SK-MEL-5 (cell line): ENCODE measurements at regions not wholly inside any gene's neighbourhood (a gene's known extent, or its start where the extent isn't known, plus 50 kb on each side); places are given as distances from the start of the nearest gene placed in this dataset.
A peak's percentile ranks its signal among the peaks of the same experiment; 100 is the strongest.
"Not testable (repeated sequence)": the region's sequence is repeated elsewhere in the genome, so short reads cannot be mapped to it uniquely, and the experiment has no call there.

Source experiments
- DNase-seq: peaks from one replicate; pipeline ENCODE4 v3.0.0-alpha.2; 2016; ENCODE audit warnings: low read depth, low spot score
- in situ Hi-C: cut with HindIII; loops from 2 replicates; pipeline ENCODE4 v1.10.0; 2016; ENCODE audit warnings: low sequenced_read_pairs, high pct_unique_total_duplicates, low pct_unique_long_range_greater_than_20kb

GRCh38 chr17:52686140-52686539 lies 527.6 kb upstream of the CA10 start:
- in situ Hi-C loops = no loop called here

GRCh38 chr17:52681480-52681879 lies 523.0 kb upstream of the CA10 start:
- no peak for DNase-seq
- in situ Hi-C loops = no loop called here

More at GRCh38 chr17:52686140-52686539, 527.6 kb upstream of the CA10 start:
- no peak for DNase-seq

- no peak for DNase-seq
- in situ Hi-C loops = no loop called here
These were observed 519.7 kb upstream of the CA10 start for GRCh38 chr17:52678211-52678610.

GRCh38 chr17:52674686-52675085 lies 516.2 kb upstream of the CA10 start:
- in situ Hi-C loops = no loop called here
- no peak for DNase-seq

GRCh38 chr17:52673791-52674190 lies 515.3 kb upstream of the CA10 start:
- DNase-seq = no peak
- in situ Hi-C loops = no loop called here

GRCh38 chr17:52666264-52666663 lies 507.8 kb upstream of the CA10 start:
- in situ Hi-C loops = no loop called here
- no peak for DNase-seq

- in situ Hi-C loops = no loop called here
- DNase-seq = no peak
These were observed 502.2 kb upstream of the CA10 start for GRCh38 chr17:52660692-52661091.

GRCh38 chr17:52653014-52653413 lies 494.5 kb upstream of the CA10 start:
- no peak for DNase-seq
- in situ Hi-C loops = no loop called here

- DNase-seq = no peak
- in situ Hi-C loops = no loop called here
These were observed 490.5 kb upstream of the CA10 start for GRCh38 chr17:52648995-52649394.

- in situ Hi-C loops = no loop called here
- DNase-seq = no peak
These were observed 488.9 kb upstream of the CA10 start for GRCh38 chr17:52647411-52647810.

GRCh38 chr17:52636443-52636842 lies 477.9 kb upstream of the CA10 start:
- in situ Hi-C loops = no loop called here

GRCh38 chr17:52606590-52606989 lies 448.1 kb upstream of the CA10 start:
- in situ Hi-C loops = no loop called here
- no peak for DNase-seq

More at GRCh38 chr17:52636443-52636842, 477.9 kb upstream of the CA10 start:
- DNase-seq = no peak

GRCh38 chr17:52606098-52606497 lies 447.6 kb upstream of the CA10 start:
- in situ Hi-C loops = no loop called here
- no peak for DNase-seq

GRCh38 chr17:52604105-52604504 lies 445.6 kb upstream of the CA10 start:
- no peak for DNase-seq
- in situ Hi-C loops = no loop called here

GRCh38 chr17:52597452-52598215 lies 439.1 kb upstream of the CA10 start:
- in situ Hi-C loops, DNase-seq: not testable (repeated sequence)

GRCh38 chr17:52594516-52594915 lies 436.0 kb upstream of the CA10 start:
- no peak for DNase-seq
- in situ Hi-C loops = no loop called here

- in situ Hi-C loops = no loop called here
- peak; percentile 67 for DNase-seq
These were observed 388.5 kb upstream of the CA10 start for GRCh38 chr17:52546990-52547389.

- in situ Hi-C loops = no loop called here
- DNase-seq = no peak
These were observed 388.0 kb upstream of the CA10 start for GRCh38 chr17:52546493-52546892.

GRCh38 chr17:52537421-52537820 lies 378.9 kb upstream of the CA10 start:
- in situ Hi-C loops = no loop called here
- DNase-seq = no peak

- DNase-seq = no peak
- in situ Hi-C loops = no loop called here
These were observed 378.0 kb upstream of the CA10 start for GRCh38 chr17:52536489-52536888.
